AG04450 (cell line): ENCODE measurements at regions not wholly inside any gene's neighbourhood (a gene's known extent, or its start where the extent isn't known, plus 50 kb on each side); places are given as distances from the start of the nearest gene placed in this dataset.
"Not testable (repeated sequence)": the region's sequence is repeated elsewhere in the genome, so short reads cannot be mapped to it uniquely, and the experiment has no call there.

Experiments
- CTCF ChIA-PET: fragments of 300-600, 350-600 bp; formaldehyde crosslinking; extraction: SDS; loops from one replicate; lab custom pipeline; 2022; ENCODE audit warnings: antibody characterized with exemption, inconsistent platforms; lab: Charles Lee
- POLR2A ChIA-PET: fragments of 350-600 bp; formaldehyde crosslinking; extraction: SDS; loops from one replicate; lab custom pipeline; 2021; ENCODE audit warnings: antibody characterized with exemption, inconsistent platforms; lab: Yijun Ruan, JAX
- DNase-seq: peaks from one replicate; pipeline ENCODE4 v3.0.0-alpha.2; 2011; ENCODE audit warnings: low read depth, low spot score
- H3K27ac ChIP-seq: one replicate; pipeline ENCODE4 v1.5.1; 2012; ENCODE audit warnings: low read depth, low read length, control low read depth
- H3K27me3 ChIP-seq: one replicate; pipeline ENCODE4 v1.6.0; 2012; ENCODE audit warnings: low read length; ENCODE audit not compliant: control insufficient read depth, insufficient read depth
- H3K4me3 ChIP-seq: 2 replicates; pipeline ENCODE4 v1.5.1; 2011; ENCODE audit warnings: mild to moderate bottlenecking, low read depth, low read length, control low read depth
- H3K9me3 ChIP-seq: 2 replicates; pipeline ENCODE4 v1.5.1; 2012; ENCODE audit warnings: low read length; ENCODE audit not compliant: control insufficient read depth, insufficient read depth
- CTCF ChIP-seq: IDR thresholded peaks from 2 replicates; pipeline ENCODE4 v1.5.1; 2011; ENCODE audit warnings: low read depth, low read length, control low read depth, inconsistent platforms

GRCh38 chr6:101150226-101150625, 243.3 kb upstream of the GRIK2 start:
- ChIA-PET POLR2A (no interaction called here), CTCF (no interaction called here)
- Histone ChIP-seq H3K27ac (no peak overlapping the region), H3K9me3 (no peaks in the 10 kb centered on the region), H3K4me3 (no peak overlapping the region), H3K27me3 (no peaks in the 10 kb centered on the region)
- no peak for DNase-seq
- TF ChIP-seq CTCF = no peak

- POLR2A ChIA-PET, H3K9me3 ChIP-seq, H3K27ac ChIP-seq, DNase-seq, H3K4me3 ChIP-seq, H3K27me3 ChIP-seq, CTCF ChIA-PET: not testable (repeated sequence)
Measured at GRCh38 chr6:101157638-101158037, 235.9 kb upstream of the GRIK2 start.

- Histone ChIP-seq H3K9me3 (peaks cover 4% of the 10 kb centered on the region), H3K4me3 (no peak overlapping the region), H3K27ac (no peak overlapping the region), H3K27me3 (no peaks in the 10 kb centered on the region)
- no peak for TF ChIP-seq CTCF
- ChIA-PET POLR2A (no interaction called here), CTCF (no interaction called here)
- no peak for DNase-seq
Measured at GRCh38 chr6:101163611-101164010, 229.9 kb upstream of the GRIK2 start.

GRCh38 chr6:101167638-101168037, 225.9 kb upstream of the GRIK2 start:
- Histone ChIP-seq H3K9me3 (peaks cover 4% of the 10 kb centered on the region), H3K27me3 (no peaks in the 10 kb centered on the region), H3K4me3 (no peak overlapping the region), H3K27ac (no peak overlapping the region)
- POLR2A ChIA-PET = no interaction called here
- CTCF ChIA-PET = no interaction called here
- no peak for DNase-seq
- TF ChIP-seq CTCF = no peak

- H3K9me3 ChIP-seq, CTCF ChIA-PET, H3K27ac ChIP-seq, H3K27me3 ChIP-seq, H3K4me3 ChIP-seq, POLR2A ChIA-PET, DNase-seq: not testable (repeated sequence)
Measured at GRCh38 chr6:101171049-101171448, 222.5 kb upstream of the GRIK2 start.

- POLR2A ChIA-PET = no interaction called here
- no peak overlapping the region for H3K27ac ChIP-seq
- no peak overlapping the region for H3K4me3 ChIP-seq
- TF ChIP-seq CTCF = no peak
- no peak for DNase-seq
- CTCF ChIA-PET = no interaction called here
- peaks cover 3% of the 10 kb centered on the region; the same call in 1 of the 2 replicates for H3K9me3 ChIP-seq
- H3K27me3 ChIP-seq = no peaks in the 10 kb centered on the region
Measured at GRCh38 chr6:101178748-101179147, 214.8 kb upstream of the GRIK2 start.
